NCI-H748 (cell line): ENCODE measurements at regions not wholly inside any gene's neighbourhood (a gene's known extent, or its start where the extent isn't known, plus 50 kb on each side); places are given as distances from the start of the nearest gene placed in this dataset.
"Not testable (repeated sequence)": the region's sequence is repeated elsewhere in the genome, so short reads cannot be mapped to it uniquely, and the experiment has no call there.

Source experiments
- DNase-seq: peaks from one replicate; lab custom pipeline; 2025; ENCODE audit not compliant: unreplicated experiment; lab: John Stamatoyannopoulos, UW

- DNase-seq: not testable (repeated sequence)
These were observed 172.2 kb upstream of the KCTD7 start for GRCh38 chr7:66456431-66456830.

GRCh38 chr7:66458991-66459390 is 169.7 kb upstream of the KCTD7 start:
- DNase-seq: not testable (repeated sequence)

- not testable (repeated sequence) for DNase-seq
These were observed 168.8 kb upstream of the KCTD7 start for GRCh38 chr7:66459783-66460413.

- no peak for DNase-seq
These were observed 167.7 kb upstream of the KCTD7 start for GRCh38 chr7:66460921-66461361.

GRCh38 chr7:66461397-66461796 is 167.3 kb upstream of the KCTD7 start:
- not testable (repeated sequence) for DNase-seq

GRCh38 chr7:66462831-66463230 is 165.8 kb upstream of the KCTD7 start:
- not testable (repeated sequence) for DNase-seq

GRCh38 chr7:66464059-66464458 is 164.6 kb upstream of the KCTD7 start:
- DNase-seq: no peak

GRCh38 chr7:66466081-66466600 is 162.5 kb upstream of the KCTD7 start:
- DNase-seq: no peak

- no peak for DNase-seq
These were observed 160.8 kb upstream of the KCTD7 start for GRCh38 chr7:66467887-66468286.

- DNase-seq: not testable (repeated sequence)
These were observed 155.6 kb upstream of the KCTD7 start for GRCh38 chr7:66473064-66473463.

- no peak for DNase-seq
These were observed 154.2 kb upstream of the KCTD7 start for GRCh38 chr7:66474441-66474840.

GRCh38 chr7:66476056-66476455 is 152.6 kb upstream of the KCTD7 start:
- not testable (repeated sequence) for DNase-seq

GRCh38 chr7:66477822-66478397 is 150.8 kb upstream of the KCTD7 start:
- DNase-seq: not testable (repeated sequence)

GRCh38 chr7:66481229-66481628 is 147.5 kb upstream of the KCTD7 start:
- not testable (repeated sequence) for DNase-seq

GRCh38 chr7:66489065-66489464 is 139.6 kb upstream of the KCTD7 start:
- not testable (repeated sequence) for DNase-seq

GRCh38 chr7:66489741-66490140 is 138.9 kb upstream of the KCTD7 start:
- not testable (repeated sequence) for DNase-seq

GRCh38 chr7:66490979-66491378 is 137.7 kb upstream of the KCTD7 start:
- DNase-seq: peak; percentile 37

GRCh38 chr7:66492405-66492804 is 136.3 kb upstream of the KCTD7 start:
- DNase-seq: not testable (repeated sequence)

- peak; percentile 99 for DNase-seq
These were observed 135.2 kb upstream of the KCTD7 start for GRCh38 chr7:66493235-66494205.

GRCh38 chr7:66497346-66497745 is 131.3 kb upstream of the KCTD7 start:
- DNase-seq: no peak

GRCh38 chr7:66500087-66500486 is 128.6 kb upstream of the KCTD7 start:
- no peak for DNase-seq
